Ishikawa (cell line): ENCODE measurements at regions not wholly inside any gene's neighbourhood (a gene's known extent, or its start where the extent isn't known, plus 50 kb on each side); places are given as distances from the start of the nearest gene placed in this dataset.

Experiments used
- CEBPB ChIP-seq: IDR thresholded peaks from 2 replicates; pipeline ENCODE4 v1.6.1; 2012
- CREB1 ChIP-seq: IDR thresholded peaks from 2 replicates; pipeline ENCODE4 v1.6.1; 2012; ENCODE audit warnings: low read depth
- EGR1 ChIP-seq: IDR thresholded peaks from 2 replicates; pipeline ENCODE4 v1.6.1; 2012
- EP300 ChIP-seq: IDR thresholded peaks from 2 replicates; pipeline ENCODE4 v1.6.1; 2012; ENCODE audit warnings: borderline replicate concordance
- FOXM1 ChIP-seq: IDR thresholded peaks from 2 replicates; pipeline ENCODE4 v1.6.1; 2012; ENCODE audit warnings: low read depth, borderline replicate concordance
- MAX ChIP-seq: IDR thresholded peaks from 2 replicates; pipeline ENCODE4 v1.6.1; 2012
- NFIC ChIP-seq: IDR thresholded peaks from 2 replicates; pipeline ENCODE4 v1.6.1; 2012
- RAD21 ChIP-seq: IDR thresholded peaks from 2 replicates; pipeline ENCODE4 v1.6.1; 2012; ENCODE audit warnings: low read depth
- TAF1 ChIP-seq: IDR thresholded peaks from 2 replicates; pipeline ENCODE4 v1.6.1; 2012; ENCODE audit warnings: low read depth, mild to moderate bottlenecking
- TCF12 ChIP-seq: IDR thresholded peaks from 2 replicates; pipeline ENCODE4 v1.6.1; 2012; ENCODE audit warnings: low read depth
- TEAD4 ChIP-seq: IDR thresholded peaks from 2 replicates; pipeline ENCODE4 v1.6.1; 2012
- YY1 ChIP-seq: IDR thresholded peaks from 2 replicates; pipeline ENCODE4 v1.6.1; 2012; ENCODE audit warnings: low read depth
- TF ChIP-seq, protein P1 (sequence below): IDR thresholded peaks from 2 replicates; pipeline ENCODE4 v1.6.1; 2012; ENCODE audit warnings: low read depth, mild to moderate bottlenecking

- TF ChIP-seq FOXM1 (no peak), TAF1 (no peak), CEBPB (no peak), NFIC (no peak), RAD21 (no peak), TCF12 (no peak), CREB1 (no peak), MAX (no peak), EP300 (no peak), YY1 (no peak), TEAD4 (no peak), EGR1 (no peak)
- TF ChIP-seq, protein P1, sequence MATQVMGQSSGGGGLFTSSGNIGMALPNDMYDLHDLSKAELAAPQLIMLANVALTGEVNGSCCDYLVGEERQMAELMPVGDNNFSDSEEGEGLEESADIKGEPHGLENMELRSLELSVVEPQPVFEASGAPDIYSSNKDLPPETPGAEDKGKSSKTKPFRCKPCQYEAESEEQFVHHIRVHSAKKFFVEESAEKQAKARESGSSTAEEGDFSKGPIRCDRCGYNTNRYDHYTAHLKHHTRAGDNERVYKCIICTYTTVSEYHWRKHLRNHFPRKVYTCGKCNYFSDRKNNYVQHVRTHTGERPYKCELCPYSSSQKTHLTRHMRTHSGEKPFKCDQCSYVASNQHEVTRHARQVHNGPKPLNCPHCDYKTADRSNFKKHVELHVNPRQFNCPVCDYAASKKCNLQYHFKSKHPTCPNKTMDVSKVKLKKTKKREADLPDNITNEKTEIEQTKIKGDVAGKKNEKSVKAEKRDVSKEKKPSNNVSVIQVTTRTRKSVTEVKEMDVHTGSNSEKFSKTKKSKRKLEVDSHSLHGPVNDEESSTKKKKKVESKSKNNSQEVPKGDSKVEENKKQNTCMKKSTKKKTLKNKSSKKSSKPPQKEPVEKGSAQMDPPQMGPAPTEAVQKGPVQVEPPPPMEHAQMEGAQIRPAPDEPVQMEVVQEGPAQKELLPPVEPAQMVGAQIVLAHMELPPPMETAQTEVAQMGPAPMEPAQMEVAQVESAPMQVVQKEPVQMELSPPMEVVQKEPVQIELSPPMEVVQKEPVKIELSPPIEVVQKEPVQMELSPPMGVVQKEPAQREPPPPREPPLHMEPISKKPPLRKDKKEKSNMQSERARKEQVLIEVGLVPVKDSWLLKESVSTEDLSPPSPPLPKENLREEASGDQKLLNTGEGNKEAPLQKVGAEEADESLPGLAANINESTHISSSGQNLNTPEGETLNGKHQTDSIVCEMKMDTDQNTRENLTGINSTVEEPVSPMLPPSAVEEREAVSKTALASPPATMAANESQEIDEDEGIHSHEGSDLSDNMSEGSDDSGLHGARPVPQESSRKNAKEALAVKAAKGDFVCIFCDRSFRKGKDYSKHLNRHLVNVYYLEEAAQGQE: no peak
Observed at GRCh38 chr10:62718585-62718984, 85.9 kb upstream of the ADO start.
